ENCODE measurements at regions not wholly inside any gene's neighbourhood (a gene's known extent, or its start where the extent isn't known, plus 50 kb on each side); places are given as distances from the start of the nearest gene placed in this dataset.

DNA sequence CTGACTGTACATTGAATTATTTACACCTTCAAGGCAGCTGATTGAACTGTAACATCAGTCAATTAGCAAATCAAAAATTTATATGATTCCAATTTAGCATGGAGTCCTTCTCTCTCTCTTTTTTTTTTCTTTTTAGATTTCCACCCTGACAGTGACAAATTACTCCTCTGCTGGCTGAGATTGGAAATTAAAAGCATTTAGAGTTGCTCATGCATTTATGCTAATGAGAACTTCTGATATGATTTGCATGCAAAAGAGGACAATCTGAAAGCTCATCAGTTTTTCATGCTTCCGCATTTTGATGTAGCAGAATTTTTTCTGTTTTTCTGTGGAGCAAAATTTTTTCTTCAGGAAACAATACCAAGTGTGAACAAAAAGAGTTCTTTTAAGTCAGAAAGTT is 130.5 kb upstream of the NOX3 start:
- Histone ChIP-seq H3K4me3 (ENCODE audit: low read depth, low read length) (no peak overlapping the region), H3K27me3 (ENCODE audit: control insufficient read depth, insufficient read depth, low read length) (no peaks in the 10 kb centered on the region), H3K36me3 (ENCODE audit: control insufficient read depth, insufficient read depth, low read length) (no peaks in the 10 kb centered on the region)
- FAIRE-seq = no peak
- no peak for DNase-seq (ENCODE audit: low read depth)
- TF ChIP-seq CTCF (IDR thresholded peaks at IDR 0.05; ENCODE audit: insufficient read depth, low read length, severe bottlenecking) = no peak

- Histone ChIP-seq H3K27me3 (ENCODE audit: control insufficient read depth, insufficient read depth, low read length) (no peaks in the 10 kb centered on the region), H3K4me3 (ENCODE audit: low read depth, low read length) (no peak overlapping the region), H3K36me3 (ENCODE audit: control insufficient read depth, insufficient read depth, low read length) (no peaks in the 10 kb centered on the region)
- no peak for TF ChIP-seq CTCF (IDR thresholded peaks at IDR 0.05; ENCODE audit: insufficient read depth, low read length, severe bottlenecking)
- FAIRE-seq (no peak), DNase-seq (ENCODE audit: low read depth) (no peak)
These were observed 128.4 kb upstream of the NOX3 start for GRCh38 chr6:155584006-155584405.

DNA sequence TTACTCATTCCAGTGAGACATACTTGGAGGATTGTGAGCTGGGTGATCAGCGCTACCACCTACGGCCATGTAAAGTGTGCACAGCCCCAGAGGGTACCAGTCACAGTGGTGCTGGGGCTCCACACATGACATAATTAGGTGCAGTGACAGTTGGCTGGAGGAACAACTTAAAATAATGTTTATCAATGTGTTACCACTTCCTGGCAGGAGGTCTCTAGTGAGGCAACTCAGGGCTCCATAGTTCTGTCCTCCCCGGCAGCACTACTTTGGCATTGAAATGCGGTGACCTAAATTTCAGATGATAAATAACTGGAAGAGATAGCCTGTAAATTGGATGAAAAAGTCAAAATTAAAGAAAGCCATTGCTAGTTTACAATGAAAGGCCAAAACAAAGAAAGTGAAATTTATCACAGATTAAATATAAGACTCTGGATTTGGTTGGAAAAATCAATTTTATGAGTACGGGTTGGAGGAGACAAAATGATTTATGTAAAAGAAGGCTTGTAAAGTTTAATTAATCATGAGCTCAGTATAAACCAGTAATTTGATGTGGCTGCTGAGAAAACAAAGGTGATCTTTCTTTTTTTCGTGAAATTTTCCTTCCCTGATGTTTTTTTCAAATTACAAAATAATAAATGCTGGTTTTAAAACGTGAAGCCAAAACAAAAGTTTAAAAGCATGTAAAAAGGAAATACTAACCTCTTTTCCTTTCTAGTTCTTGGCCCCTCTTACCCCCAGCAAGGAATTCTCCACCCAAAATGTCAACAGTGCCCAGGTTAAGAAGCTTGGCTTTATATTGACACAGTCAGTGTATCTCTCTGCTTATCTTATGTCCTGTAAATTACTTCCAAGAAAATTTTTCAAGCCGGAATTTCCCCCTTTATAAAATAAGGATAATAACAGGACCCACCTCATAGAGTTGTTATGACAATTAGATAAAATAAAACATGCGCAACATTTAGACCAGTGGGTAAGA is 126.7 kb upstream of the NOX3 start:
- Histone ChIP-seq H3K36me3 (ENCODE audit: control insufficient read depth, insufficient read depth, low read length) (no peaks in the 10 kb centered on the region), H3K27me3 (ENCODE audit: control insufficient read depth, insufficient read depth, low read length) (no peaks in the 10 kb centered on the region), H3K4me3 (ENCODE audit: low read depth, low read length) (no peak overlapping the region)
- TF ChIP-seq CTCF (IDR thresholded peaks at IDR 0.05; ENCODE audit: insufficient read depth, low read length, severe bottlenecking) = no peak
- FAIRE-seq (no peak), DNase-seq (ENCODE audit: low read depth) (no peak)

- Histone ChIP-seq H3K4me3 (ENCODE audit: low read depth, low read length) (no peak overlapping the region), H3K27me3 (ENCODE audit: control insufficient read depth, insufficient read depth, low read length) (no peaks in the 10 kb centered on the region), H3K36me3 (ENCODE audit: control insufficient read depth, insufficient read depth, low read length) (no peaks in the 10 kb centered on the region)
- DNase-seq (ENCODE audit: low read depth) (no peak), FAIRE-seq (no peak)
- TF ChIP-seq CTCF (IDR thresholded peaks at IDR 0.05; ENCODE audit: insufficient read depth, low read length, severe bottlenecking) = no peak
These were observed 125.3 kb upstream of the NOX3 start for GRCh38 chr6:155580904-155581303.

DNA sequence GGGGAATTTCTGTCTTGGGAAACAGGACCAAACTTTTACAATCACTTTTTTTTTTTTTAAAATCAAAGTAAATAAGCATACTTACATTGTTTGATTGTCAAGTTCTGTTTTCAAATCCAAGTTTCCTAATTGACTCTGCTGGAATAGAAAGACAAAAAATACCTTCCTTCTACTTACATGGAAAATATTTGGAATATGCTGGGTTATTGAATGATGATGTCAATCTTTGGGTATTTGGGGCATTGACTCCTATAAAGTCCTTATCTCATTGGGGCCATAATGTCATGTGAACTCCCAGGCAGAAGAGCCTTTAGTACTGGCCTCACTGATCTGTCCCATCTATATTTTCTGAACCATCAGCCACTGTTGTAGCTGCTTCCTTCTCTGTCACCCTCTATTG is 122.6 kb upstream of the NOX3 start:
- Histone ChIP-seq H3K4me3 (ENCODE audit: low read depth, low read length) (no peak overlapping the region), H3K36me3 (ENCODE audit: control insufficient read depth, insufficient read depth, low read length) (no peaks in the 10 kb centered on the region), H3K27me3 (ENCODE audit: control insufficient read depth, insufficient read depth, low read length) (no peaks in the 10 kb centered on the region)
- no peak for DNase-seq (ENCODE audit: low read depth)
- TF ChIP-seq CTCF (IDR thresholded peaks at IDR 0.05; ENCODE audit: insufficient read depth, low read length, severe bottlenecking) = no peak
- FAIRE-seq = no peak
